ENCODE measurements at regions not wholly inside any gene's neighbourhood (a gene's known extent, or its start where the extent isn't known, plus 50 kb on each side); places are given as distances from the start of the nearest gene placed in this dataset.

- TF ChIP-seq CTCF (IDR thresholded peaks at IDR 0.05; ENCODE audit: extremely low read depth, low read depth, low read length): no peak
- Histone ChIP-seq H4K20me1 (ENCODE audit: insufficient read depth, low read length) (no peaks in the 10 kb centered on the region), H2AFZ (ENCODE audit: low read length) (no peak overlapping the region), H3K27ac (ENCODE audit: low read depth, low read length) (no peak overlapping the region), H3K27me3 (ENCODE audit: insufficient read depth, low read length) (no peaks in the 10 kb centered on the region), H3K4me2 (ENCODE audit: insufficient read depth, low read length) (no peak overlapping the region), H3K79me2 (ENCODE audit: insufficient read depth, low read length) (no peaks in the 10 kb centered on the region), H3K36me3 (ENCODE audit: insufficient read depth, low read length) (no peaks in the 10 kb centered on the region), H3K4me3 (ENCODE audit: insufficient read depth, low read length) (no peak overlapping the region), H3K9me3 (ENCODE audit: low read depth, low read length) (no peaks in the 10 kb centered on the region), H3K4me1 (ENCODE audit: insufficient read depth, low read length) (no peaks in the 10 kb centered on the region)
- no peak for DNase-seq (ENCODE audit: insufficient read length, low spot score, missing footprints)
These were observed 143.5 kb upstream of the MOCS1 start for GRCh38 chr6:40077736-40078135.

DNA sequence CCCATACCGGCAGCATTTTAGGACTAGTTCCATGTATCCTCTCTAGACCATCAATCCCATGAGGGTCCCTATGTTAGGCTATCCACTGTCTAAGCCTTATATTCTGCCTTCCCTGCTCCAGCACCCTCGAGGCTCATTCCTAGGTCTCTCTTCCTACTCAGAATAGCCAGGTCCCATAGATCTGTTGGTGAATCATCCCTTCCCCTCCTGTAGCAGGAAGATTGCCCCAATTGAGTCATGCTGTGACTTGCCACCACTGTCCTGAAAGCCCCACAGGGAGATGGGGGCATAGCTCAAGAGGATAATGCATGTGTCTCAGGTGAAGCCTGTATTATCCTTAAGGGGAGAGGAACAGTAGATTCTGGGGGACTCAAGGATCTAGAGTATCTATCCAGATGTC lies 143.1 kb upstream of the MOCS1 start:
- Histone ChIP-seq H3K9me3 (ENCODE audit: low read depth, low read length) (no peaks in the 10 kb centered on the region), H3K27me3 (ENCODE audit: insufficient read depth, low read length) (no peaks in the 10 kb centered on the region), H3K36me3 (ENCODE audit: insufficient read depth, low read length) (no peaks in the 10 kb centered on the region), H4K20me1 (ENCODE audit: insufficient read depth, low read length) (no peaks in the 10 kb centered on the region), H2AFZ (ENCODE audit: low read length) (no peak overlapping the region), H3K4me2 (ENCODE audit: insufficient read depth, low read length) (no peak overlapping the region), H3K4me1 (ENCODE audit: insufficient read depth, low read length) (no peaks in the 10 kb centered on the region), H3K79me2 (ENCODE audit: insufficient read depth, low read length) (no peaks in the 10 kb centered on the region), H3K27ac (ENCODE audit: low read depth, low read length) (no peak overlapping the region), H3K4me3 (ENCODE audit: insufficient read depth, low read length) (no peak overlapping the region)
- TF ChIP-seq CTCF (IDR thresholded peaks at IDR 0.05; ENCODE audit: extremely low read depth, low read depth, low read length): no peak
- DNase-seq (ENCODE audit: insufficient read length, low spot score, missing footprints): no peak

GRCh38 chr6:40075056-40075590 lies 140.9 kb upstream of the MOCS1 start:
- Histone ChIP-seq H3K4me2 (ENCODE audit: insufficient read depth, low read length) (no peak overlapping the region), H4K20me1 (ENCODE audit: insufficient read depth, low read length) (no peaks in the 10 kb centered on the region), H3K4me1 (ENCODE audit: insufficient read depth, low read length) (no peaks in the 10 kb centered on the region), H3K27ac (ENCODE audit: low read depth, low read length) (no peak overlapping the region), H3K27me3 (ENCODE audit: insufficient read depth, low read length) (no peaks in the 10 kb centered on the region), H2AFZ (ENCODE audit: low read length) (no peak overlapping the region), H3K9me3 (ENCODE audit: low read depth, low read length) (no peaks in the 10 kb centered on the region), H3K4me3 (ENCODE audit: insufficient read depth, low read length) (no peak overlapping the region), H3K79me2 (ENCODE audit: insufficient read depth, low read length) (no peaks in the 10 kb centered on the region), H3K36me3 (ENCODE audit: insufficient read depth, low read length) (no peaks in the 10 kb centered on the region)
- no peak for TF ChIP-seq CTCF (IDR thresholded peaks at IDR 0.05; ENCODE audit: extremely low read depth, low read depth, low read length)
- no peak for DNase-seq (ENCODE audit: insufficient read length, low spot score, missing footprints)

DNA sequence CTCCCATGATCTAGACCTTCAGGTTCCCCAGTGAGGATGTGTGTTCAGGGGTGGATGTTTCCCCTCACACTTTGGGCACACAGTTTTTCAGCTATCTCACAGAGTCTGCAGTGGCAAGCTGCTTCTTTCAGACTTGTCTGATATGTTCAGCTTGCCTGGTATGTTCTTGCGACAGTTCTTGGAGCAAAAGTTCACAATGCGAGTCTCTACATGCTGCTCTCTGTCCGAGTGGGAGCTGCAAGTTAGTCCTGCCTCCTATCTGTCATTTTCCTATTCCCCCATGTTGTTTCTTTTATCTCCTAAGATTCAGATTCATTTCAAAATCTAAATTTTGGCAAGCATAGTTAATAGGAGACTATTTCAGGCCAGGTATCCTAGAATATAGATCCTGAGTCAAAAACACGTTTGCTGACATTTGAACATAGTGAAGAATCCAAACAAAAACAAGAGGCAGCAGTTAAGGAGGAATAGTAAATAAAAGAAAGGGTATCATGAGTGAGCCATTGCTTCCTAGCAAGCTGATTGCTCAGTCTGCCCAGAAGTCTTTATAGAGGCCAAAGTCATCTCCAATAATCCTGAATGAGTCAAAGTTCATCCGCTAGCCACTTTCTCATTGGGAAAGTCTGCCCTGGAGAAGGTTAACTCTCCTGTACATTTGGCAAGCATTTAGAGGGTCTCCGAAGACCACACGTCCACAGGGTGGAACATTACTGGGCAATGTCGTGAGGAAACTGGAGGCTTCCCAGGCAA lies 140.2 kb upstream of the MOCS1 start:
- no peaks in the 10 kb centered on the region for H3K9me3 ChIP-seq (ENCODE audit: low read depth, low read length)
- no peaks in the 10 kb centered on the region for H3K4me1 ChIP-seq (ENCODE audit: insufficient read depth, low read length)
- no peaks in the 10 kb centered on the region for H3K79me2 ChIP-seq (ENCODE audit: insufficient read depth, low read length)
- no peak overlapping the region for H3K4me2 ChIP-seq (ENCODE audit: insufficient read depth, low read length)
- no peaks in the 10 kb centered on the region for H4K20me1 ChIP-seq (ENCODE audit: insufficient read depth, low read length)
- H3K4me3 ChIP-seq (ENCODE audit: insufficient read depth, low read length): no peak overlapping the region
- no peak overlapping the region for H2AFZ ChIP-seq (ENCODE audit: low read length)
- no peak overlapping the region for H3K27ac ChIP-seq (ENCODE audit: low read depth, low read length)
- no peaks in the 10 kb centered on the region for H3K27me3 ChIP-seq (ENCODE audit: insufficient read depth, low read length)
- TF ChIP-seq CTCF (IDR thresholded peaks at IDR 0.05; ENCODE audit: extremely low read depth, low read depth, low read length): no peak
- DNase-seq (ENCODE audit: insufficient read length, low spot score, missing footprints): no peak
- no peaks in the 10 kb centered on the region for H3K36me3 ChIP-seq (ENCODE audit: insufficient read depth, low read length)
